ENCODE measurements at regions not wholly inside any gene's neighbourhood (a gene's known extent, or its start where the extent isn't known, plus 50 kb on each side); places are given as distances from the start of the nearest gene placed in this dataset.

DNA sequence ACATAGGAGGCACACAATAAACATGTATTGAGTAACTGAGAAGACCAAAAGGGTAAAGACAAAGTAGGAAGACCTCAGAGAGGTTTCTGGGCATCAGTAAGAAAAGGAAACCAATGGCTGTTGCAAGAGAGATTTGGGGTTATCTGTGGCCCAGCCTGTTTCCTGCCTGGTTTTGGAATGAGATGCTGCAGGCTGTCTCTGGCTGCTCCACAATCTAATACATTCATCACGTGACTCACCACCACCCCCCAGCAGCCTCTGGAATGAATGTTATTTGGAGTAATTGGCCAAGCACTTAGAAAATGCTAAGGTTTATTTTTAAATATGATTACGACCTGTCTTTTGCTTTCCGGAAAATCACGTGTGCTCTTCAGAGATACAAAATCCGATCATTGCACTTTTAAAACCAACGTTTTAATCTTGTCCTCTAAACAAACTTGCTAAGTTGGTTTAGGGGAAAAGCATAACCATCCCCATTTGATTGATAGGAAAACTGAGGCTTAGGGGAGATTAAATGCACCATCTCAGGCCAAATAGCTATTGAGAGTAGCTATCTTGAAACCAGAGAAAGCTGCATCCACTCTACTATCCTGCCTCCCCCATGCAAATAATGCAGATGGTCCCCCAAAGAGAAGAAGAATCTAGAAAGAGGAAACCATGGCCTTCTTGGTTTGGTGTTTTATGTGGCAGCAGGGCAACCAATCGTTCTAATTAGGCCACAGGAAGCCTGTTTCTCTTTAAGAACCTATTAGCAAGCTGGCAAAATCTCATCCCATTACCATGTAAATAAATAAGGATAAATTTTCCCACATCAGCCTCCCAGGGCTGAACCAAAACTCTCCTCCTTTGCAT is 151.8 kb upstream of the ADRA1B start:
- no peak for DNase-seq

DNA sequence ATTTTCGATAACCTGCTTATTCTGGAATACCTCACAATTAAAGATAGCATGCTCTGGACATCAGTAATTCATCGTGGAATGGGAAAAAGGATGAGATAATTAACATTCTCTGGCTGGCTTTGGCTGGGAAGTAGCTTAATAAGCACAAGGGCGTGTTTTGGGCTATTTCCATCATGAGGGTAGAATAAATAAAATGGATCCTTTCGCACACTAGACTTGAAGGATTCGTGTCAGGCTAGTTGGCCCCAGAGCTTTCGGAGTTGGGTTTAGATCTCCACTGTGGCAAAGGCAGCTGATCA is 151.2 kb upstream of the ADRA1B start:
- no peak for DNase-seq

DNA sequence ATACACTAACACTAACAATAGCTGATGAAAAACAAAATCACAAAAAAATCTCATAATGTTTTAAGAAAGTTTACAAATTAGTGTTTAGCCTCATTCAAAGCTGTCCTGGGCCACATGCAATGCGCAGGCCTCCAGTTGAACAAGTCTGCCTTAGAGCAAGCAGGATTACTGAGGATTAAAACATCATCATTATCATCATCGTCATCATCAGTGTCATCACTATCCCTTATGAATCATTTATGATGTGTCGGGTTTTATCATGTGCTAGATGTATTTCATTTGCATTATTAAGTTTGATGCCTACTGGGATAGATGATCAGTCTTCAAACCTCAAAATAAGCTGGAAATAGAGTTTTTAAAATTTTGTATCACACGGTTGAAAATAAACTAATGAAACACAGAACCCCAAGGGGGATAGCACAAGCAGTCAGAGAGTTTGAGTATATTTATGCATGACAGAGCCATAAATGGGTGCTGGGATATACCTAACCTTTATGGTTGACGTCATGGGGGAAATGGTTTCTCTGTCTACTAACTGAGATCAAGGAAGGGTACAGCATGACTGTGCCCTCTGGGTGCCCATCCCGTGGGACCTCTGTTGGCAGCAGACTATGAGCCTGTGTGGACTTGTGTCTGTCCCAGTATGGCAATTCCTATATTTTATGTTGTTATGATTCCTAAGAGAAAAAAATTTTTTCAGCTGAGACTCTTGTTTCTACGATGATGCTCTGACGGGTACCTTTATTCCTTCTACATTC is 150.3 kb upstream of the ADRA1B start:
- no peak for DNase-seq

DNA sequence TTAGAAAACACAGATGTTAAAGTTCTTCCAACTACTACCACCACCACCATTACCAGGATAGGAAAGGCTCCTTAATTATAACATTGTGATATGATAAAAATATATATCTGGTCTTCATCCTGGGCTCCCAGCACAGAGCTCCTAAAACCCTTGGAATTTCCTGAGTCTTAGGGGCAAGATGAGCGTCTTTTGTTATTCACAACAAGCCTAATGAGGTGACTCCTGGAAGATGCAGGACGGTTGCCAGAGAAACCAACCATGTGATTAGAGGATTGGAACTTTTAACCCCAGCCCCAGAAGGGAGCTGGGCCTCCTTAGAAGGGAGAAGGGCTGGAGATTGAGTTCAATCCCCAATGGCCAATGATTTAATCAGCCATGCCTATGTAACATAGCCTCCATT is 148.0 kb upstream of the ADRA1B start:
- no peak for DNase-seq

DNA sequence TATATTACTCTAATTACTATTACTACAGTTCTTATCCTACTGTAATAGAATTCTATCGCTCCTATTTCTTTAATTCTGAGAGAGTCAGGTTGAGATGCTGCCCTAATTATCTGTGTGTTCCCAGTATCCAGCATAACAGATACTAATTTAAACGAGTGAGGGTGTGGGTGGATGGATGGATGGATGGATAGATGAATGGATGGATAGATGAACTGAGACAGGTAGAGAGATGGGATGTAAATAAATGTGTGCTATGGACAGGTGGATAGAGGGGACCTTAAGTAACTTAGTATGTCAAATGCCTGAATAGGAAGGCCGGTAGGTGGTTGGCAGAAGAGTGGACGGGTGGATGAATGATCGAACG is 143.6 kb upstream of the ADRA1B start:
- DNase-seq: no peak

DNA sequence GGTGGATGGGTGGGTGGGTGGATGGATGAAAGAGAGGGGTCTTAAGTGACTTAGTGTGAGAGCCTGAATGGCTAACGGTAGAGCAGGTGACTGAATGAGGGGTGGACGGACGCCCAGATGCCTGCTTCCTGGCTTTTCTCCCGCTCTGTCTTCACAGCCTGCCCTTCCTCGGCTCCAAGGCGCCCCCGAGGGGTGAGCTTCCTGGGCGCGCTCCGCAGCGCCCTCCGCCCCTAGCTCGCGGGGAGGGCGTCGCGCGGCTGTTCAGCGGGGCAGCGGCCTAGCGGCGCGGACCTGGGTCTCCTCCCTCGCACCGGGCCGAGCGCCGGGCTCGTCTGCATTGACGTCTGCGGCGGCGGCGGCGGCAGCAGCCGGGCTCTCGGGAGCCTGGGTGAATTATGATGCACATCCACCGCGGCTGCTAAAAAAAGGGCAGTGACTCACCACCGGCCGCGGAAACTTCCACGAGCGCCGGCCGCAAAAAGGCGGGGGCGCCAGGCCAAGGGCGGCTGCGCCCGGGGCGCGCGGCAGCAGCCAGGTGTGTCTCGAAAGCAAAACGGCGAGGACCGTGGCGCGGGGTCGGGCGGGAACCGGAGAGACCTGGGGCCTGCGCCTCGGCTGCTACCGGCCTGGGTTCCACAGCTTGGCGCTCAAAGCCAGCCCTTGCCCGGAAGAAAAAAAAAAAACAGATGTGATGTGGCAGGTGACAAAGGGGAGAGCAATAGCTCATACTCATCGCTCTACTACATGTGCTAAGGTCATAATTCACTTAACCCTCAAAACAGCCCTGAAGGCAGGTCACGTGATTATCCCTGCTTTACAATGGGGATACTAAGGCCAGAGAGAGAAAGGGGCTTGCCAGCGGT is 143.0 kb upstream of the ADRA1B start:
- no peak for DNase-seq

DNA sequence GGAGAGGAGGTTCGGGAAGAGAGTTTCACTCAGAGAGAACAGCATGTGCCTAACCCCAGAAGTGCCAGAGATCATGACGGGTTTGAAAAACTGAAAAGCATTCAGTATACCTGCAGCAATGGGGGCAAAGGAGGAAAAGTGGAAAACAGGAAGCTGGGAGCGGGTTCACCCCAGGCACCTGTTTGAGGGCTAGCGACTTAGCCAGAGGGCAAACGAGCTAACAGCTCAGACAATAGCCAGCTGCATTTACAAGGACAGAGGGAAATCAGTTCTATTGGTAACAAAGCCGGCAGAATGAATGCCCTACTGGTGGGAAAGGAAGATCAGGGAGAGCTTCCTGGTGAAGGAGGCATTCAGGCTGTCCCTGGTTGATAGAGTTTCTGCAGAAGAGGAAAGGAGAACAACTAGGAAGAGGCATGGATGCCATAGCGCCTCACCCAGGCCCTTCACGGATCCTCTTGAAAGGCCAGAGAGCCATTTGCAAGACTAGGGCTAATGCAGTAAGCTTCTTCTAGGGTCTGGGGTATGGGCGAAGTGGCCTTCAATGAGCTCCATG is 141.7 kb upstream of the ADRA1B start:
- no peak for DNase-seq

DNA sequence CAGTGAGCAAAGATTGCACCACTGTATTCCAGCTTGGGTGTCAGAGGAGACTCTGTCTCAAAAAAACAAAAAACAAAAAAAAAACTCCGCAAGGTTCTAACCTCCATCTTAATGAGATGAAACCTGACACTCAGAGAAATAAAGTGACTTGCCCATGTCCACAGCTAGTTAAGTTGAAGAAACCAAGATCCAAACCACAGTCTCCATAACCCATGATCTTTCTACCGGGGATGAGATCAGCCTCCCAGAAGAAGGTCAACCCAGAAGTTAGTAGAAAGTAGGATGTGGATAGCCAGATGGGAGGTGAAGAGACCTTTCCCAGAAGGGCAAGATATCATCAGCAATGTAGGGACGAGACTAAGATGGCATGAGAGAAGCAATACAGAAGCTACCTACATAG is 140.4 kb upstream of the ADRA1B start:
- DNase-seq: no peak

DNA sequence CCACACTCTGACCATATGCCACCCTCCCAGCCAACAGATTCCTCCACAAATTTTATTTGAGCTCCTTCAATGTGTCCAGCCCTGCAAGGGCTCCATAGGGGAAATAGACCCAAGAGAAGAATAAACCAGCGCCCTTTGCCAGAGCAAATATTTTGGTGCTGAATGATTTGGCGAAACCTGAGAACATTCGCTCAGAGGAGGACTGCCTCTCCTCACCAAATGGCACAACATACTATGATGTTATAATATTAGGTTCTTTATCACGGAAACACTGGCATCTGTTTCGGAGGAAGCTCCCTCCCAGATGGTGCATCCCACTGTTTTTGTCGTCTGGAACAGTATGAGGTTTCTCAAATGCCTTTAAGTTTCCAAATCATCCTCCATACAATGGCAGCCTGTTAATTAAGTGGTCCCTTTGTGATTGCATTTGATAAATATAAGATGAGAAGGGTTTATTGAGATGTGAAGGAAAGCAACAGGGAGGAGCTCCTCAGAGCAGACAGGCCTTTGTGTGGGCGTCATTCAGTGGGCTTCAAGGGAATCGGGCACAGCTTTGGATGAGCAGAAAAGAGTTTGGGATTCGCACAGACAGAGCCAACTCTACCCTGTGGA is 139.1 kb upstream of the ADRA1B start:
- DNase-seq: no peak

DNA sequence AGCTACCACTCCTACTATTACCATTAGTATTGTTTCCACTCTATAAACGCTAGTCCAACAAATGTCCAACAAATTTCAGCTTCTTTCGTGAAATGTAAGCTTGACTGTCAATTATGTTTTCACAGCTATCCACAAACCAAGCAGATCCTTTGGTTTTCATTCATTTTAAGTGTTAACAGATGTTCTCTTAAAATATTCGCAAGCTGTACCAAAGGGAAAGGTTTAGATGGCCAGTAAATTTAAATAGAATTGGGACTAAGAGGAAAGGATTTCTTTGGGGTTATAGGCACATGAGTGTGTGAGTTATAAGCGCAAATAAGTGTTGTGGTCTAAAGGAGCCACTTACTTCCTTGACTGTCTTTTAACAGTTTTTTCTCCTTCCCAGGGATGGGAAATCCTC is 136.8 kb upstream of the ADRA1B start:
- no peak for DNase-seq

DNA sequence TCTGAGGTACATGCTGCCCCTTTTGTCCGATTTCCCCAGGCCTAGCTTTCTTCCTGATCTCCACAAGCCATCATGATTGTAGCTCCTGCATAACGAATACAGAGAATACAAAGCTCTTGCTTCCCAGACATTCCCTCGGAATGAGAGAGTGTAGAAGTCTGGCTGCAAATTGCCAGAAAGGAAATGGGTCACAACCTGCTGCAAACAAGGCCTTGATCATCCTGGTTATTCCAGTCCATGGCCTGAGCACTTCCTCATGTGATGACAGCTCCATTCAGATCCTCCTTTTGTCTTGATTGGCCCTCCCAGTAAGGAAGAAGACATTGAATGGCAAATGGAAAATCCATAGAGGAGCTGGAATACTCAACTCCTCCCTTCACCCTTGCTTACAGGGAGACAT is 136.0 kb upstream of the ADRA1B start:
- DNase-seq: no peak

DNA sequence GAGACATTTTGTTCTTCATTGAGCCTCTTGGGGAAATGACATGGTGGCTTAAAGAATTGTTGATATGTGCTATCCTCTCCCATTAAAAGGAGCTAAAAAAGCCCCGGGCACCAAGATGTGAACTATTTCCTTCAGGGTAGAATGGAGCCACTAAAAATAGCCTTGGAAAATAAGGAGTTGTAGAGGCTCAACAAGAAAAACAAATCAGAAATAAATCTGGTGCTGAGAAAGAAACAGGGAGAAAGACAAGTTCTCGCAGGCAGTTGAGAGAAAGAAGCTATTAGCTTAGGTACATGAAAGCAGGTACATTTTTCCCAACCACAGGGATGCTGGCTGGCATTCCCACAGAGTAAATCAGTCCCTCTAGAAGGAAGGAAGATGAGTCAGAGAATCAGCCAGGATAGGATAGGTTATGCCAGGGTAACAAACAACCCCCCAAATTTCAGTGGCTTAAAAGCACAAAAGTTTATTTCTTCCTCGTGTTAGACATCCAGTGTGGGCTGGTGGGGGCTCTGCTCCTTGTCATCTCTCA is 134.6 kb upstream of the ADRA1B start:
- DNase-seq: no peak

DNA sequence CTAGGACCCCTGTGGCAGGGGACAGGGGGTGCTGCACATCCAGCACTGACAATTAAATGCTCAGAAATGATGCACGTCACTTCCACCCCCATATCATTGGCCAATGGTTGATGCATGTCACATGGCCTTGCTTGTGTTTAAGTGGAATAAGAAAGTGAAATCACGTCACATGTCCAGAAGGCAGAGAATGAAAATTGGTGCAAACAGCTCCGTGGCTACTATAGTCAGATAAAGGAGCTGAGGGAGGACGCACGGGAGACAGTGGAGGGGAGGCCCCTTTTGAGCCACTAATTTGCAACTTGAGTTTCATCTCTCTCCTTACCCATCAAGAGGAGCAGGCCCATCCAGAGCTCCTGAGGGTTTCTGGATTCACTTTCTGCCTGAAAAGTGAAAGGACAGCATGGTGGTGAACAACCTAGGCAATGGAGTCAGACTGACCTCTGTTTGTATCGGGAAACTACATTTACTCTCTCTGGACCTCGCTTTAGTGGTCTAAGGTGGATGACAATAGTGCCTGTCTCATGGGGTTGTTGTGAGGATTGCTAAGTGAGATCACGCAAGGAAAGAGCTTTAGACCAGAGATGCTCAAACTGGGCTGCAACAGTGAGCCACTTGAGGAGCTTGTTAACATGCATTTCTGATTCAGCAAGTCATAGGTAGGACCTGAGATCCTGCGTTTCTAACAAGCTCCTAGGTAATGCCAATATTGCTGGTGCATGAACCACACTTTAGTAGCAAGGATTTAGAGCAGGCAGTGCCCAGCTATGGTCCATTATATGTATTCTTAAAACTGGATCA is 133.9 kb upstream of the ADRA1B start:
- DNase-seq: no peak

DNA sequence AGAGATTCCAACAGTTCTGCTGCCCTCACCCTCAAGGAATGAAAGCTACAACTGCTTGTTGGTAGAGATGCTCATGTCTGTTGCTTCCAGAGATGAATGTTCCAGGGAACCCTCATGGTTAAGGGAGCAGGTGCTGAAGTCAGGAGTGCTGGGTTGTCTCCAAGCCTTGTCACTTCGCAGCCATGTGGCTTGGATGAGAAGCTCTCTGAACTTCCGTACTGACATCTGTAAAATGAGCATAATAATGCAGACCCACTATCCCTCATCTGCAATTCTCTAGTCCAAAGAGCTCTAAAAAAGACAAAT is 133.3 kb upstream of the ADRA1B start:
- no peak for DNase-seq

DNA sequence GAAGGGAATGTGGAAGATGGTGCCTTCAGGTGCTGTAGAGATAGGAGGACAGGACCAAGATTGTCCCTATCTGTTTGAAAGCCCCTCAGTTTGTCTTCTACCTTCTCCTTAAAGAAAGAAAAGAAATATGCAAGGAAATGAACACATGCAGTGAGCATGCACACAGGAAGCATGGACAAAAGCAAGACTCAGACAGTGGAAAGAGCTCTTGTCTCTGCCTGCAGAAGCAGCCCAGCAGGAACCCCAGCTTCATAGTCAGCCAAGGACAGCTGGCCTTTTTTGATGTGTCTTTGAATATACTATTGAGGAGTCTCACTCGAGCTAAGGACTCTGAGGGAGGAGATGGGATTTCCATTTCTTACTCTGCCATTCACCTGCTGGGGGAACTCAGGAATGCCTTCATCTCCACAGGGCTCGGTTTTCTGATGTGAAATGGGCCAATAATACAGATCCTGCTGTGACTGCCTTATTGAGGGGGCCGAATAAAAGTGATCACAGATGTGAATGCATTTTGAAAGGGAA is 132.5 kb upstream of the ADRA1B start:
- DNase-seq: no peak

DNA sequence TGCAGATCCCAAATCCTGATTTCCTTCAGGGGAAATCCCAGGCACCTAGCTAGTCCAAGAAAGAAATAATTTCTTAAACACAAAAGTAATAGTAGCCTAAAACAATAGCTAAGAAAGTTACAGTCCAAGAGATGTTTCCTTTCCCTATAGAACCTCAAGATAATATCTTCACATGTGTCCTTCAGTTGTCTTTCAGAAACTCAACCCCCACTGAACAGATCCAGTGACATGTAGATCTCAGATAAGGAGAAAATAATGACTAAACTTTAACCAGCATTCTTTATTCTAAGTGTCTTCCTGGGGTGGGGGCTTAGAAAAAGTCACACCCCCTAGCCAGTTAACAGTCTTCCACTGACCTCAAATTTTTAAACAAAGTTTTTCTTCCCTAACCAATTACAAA is 131.3 kb upstream of the ADRA1B start:
- DNase-seq: no peak

DNA sequence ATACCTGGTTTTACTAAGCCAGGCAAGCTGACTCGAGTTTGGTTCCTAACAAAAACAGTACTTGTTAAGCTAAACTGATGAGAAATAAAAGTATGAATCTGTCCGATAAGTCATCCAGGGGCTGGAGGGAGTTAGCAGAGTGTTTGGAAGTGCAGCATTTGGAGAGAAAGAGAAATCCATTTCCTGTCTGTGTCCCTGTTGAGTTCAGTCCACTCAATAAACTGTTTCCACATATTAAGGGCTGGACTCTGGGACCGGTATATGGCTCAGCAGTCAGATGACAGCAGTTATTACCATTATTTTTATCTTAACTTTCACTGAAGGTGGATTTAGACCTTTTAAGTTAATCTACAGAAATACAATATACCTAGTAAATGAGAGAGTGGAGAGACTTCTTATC is 130.6 kb upstream of the ADRA1B start:
- DNase-seq: no peak

DNA sequence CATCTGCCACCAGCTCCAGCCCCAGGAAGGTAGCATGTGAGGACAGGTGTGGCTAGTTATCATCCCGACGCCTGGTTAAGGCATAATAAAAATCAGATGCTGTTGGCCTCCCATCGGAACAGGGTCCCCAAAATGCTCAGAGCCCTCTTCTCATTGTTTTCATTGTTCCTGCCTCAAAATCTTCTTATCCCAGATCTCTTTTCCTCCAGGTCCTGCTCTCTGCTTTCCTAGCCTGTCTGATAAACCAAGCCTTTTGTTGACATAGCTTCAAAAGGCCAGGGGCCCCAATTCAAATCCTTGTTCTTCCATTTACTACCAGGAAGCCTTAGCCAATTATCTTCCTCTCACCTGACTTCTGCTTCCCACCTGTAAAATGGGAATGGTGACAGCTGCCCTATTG is 130.1 kb upstream of the ADRA1B start:
- no peak for DNase-seq

DNA sequence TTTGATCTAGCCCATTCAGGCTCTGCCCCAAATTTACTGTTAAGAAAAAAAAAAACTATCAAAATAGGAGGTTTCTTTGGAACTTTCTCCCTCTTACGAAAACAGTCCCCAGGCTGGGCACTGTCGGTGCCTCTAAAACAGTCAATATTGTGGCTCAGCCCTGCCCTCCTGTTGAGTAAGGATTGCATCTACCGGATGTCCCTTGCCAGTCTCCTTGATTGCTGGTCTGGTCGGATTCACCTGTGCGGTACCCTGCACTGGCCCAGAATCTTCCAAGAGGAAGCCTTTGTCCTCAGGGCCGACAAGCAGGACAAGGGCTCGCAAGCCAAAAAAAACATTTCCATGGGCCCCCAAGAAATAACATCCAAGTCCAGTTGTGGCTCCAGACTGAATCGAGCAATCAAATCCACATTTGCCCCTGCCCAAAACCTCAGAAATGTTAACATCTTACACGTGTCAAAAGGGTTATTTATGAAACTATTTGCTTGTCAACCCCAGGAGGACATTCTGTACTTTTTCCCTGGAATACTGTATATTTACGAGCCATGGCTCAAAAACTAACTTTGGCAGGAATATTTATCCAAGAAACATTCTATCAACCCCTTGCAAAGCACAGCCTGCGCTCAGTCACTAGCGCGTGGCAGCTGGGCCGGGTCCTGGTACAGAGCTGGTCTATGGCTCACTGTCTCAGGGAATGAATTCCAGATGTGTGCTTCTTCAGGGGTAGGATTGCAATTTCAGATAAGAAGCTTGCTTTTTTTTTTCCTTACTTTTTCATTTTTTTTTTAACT is 129.2 kb upstream of the ADRA1B start:
- no peak for DNase-seq

DNA sequence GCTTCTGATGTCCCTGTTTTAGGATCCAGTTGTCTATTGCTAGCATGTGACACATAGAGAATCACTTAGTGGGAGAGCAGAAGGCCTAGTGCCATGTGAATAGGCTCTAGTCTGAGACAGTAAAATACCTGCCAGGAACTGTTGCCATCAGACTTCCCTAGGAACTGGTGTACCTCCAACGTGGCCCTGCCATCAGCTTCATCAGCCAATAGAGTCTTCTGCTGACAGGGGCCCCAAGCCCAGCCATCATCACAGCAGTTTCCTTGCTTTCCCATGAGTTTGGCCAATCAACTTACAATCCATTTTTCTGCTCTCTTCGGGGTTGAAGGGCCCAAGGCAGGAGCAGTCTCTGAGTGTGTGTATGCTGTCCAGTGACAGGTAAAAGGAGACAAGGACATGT is 128.4 kb upstream of the ADRA1B start:
- no peak for DNase-seq

DNA sequence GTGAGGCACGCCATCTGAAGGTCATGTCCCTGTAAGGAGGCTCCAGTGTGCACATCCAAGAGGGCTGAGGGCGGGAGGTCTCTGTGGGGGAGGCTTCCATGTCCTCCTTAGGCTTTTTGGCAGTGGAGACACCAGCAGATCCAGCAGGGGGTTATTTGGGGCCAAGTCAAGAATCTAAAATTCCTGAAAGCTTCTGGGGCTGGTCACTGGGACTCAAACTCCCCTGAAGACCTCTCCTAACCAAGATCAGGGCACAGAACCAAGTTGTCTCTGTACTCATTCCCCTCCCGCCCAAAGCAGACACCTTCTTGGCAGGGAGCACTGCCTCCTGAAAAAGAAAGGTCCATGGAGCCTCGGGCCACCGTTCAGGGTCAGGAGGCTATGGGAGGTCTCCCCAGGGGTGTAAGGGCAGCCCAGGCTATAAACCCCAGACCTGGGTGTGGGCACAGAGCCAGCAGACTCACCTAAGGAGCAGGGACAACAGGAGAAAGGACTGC is 127.4 kb upstream of the ADRA1B start:
- no peak for DNase-seq
